ENCODE measurements at regions not wholly inside any gene's neighbourhood (a gene's known extent, or its start where the extent isn't known, plus 50 kb on each side); places are given as distances from the start of the nearest gene placed in this dataset.
"Not testable (repeated sequence)": the region's sequence is repeated elsewhere in the genome, so short reads cannot be mapped to it uniquely, and the experiment has no call there.

GRCh38 chr1:185654952-185655314, 79.3 kb upstream of the HMCN1 start:
- no peak for DNase-seq (ENCODE audit: low read depth)
- no peak for TF ChIP-seq CTCF (conservative IDR thresholded peaks at IDR 0.05; ENCODE audit: low read length)

GRCh38 chr1:185654199-185654951, 79.8 kb upstream of the HMCN1 start:
- no peak for TF ChIP-seq CTCF (conservative IDR thresholded peaks at IDR 0.05; ENCODE audit: low read length)
- no peak overlapping the region for H3K4me3 ChIP-seq (ENCODE audit: low read length)
- peak; percentile 9 for DNase-seq (ENCODE audit: low read depth)

More at GRCh38 chr1:185654952-185655314, 79.3 kb upstream of the HMCN1 start:
- no peak overlapping the region for H3K4me3 ChIP-seq (ENCODE audit: low read length)

GRCh38 chr1:185653615-185654014, 80.6 kb upstream of the HMCN1 start:
- TF ChIP-seq CTCF (conservative IDR thresholded peaks at IDR 0.05; ENCODE audit: low read length): no peak
- no peak for DNase-seq (ENCODE audit: low read depth)
- no peak overlapping the region for H3K4me3 ChIP-seq (ENCODE audit: low read length)

GRCh38 chr1:185652348-185652747, 81.8 kb upstream of the HMCN1 start:
- DNase-seq (ENCODE audit: low read depth): no peak
- TF ChIP-seq CTCF (conservative IDR thresholded peaks at IDR 0.05; ENCODE audit: low read length): no peak; the same call in 1 of the 2 replicates
- no peak overlapping the region for H3K4me3 ChIP-seq (ENCODE audit: low read length)

- TF ChIP-seq CTCF (conservative IDR thresholded peaks at IDR 0.05; ENCODE audit: low read length): no peak
Measured at GRCh38 chr1:185650602-185651230, 83.5 kb upstream of the HMCN1 start.

GRCh38 chr1:185648858-185649589, 85.2 kb upstream of the HMCN1 start:
- TF ChIP-seq CTCF (conservative IDR thresholded peaks at IDR 0.05; ENCODE audit: low read length): no peak

More at GRCh38 chr1:185650602-185651230, 83.5 kb upstream of the HMCN1 start:
- H3K4me3 ChIP-seq (ENCODE audit: low read length): no peak overlapping the region
- DNase-seq (ENCODE audit: low read depth): no peak

GRCh38 chr1:185647597-185648267, 86.5 kb upstream of the HMCN1 start:
- not testable (repeated sequence) for DNase-seq (ENCODE audit: low read depth)

More at GRCh38 chr1:185648858-185649589, 85.2 kb upstream of the HMCN1 start:
- DNase-seq (ENCODE audit: low read depth): no peak
- no peak overlapping the region for H3K4me3 ChIP-seq (ENCODE audit: low read length)

More at GRCh38 chr1:185647597-185648267, 86.5 kb upstream of the HMCN1 start:
- not testable (repeated sequence) for H3K4me3 ChIP-seq (ENCODE audit: low read length)

All from AG10803 (cell line).